H9 (cell line): ENCODE measurements at regions not wholly inside any gene's neighbourhood (a gene's known extent, or its start where the extent isn't known, plus 50 kb on each side); places are given as distances from the start of the nearest gene placed in this dataset.

Experiments used
- DNase-seq: peaks from one replicate; pipeline ENCODE4 v3.0.0-alpha.2; 2017
- H2AFZ ChIP-seq: one replicate; pipeline ENCODE4 v1.6.1; 2013; ENCODE audit warnings: mild to moderate bottlenecking, low read length, control low read depth, moderate library complexity
- H2AK5ac ChIP-seq: 2 replicates; pipeline ENCODE4 v1.6.1; 2013; ENCODE audit warnings: low read length, control low read depth, mixed read lengths; ENCODE audit not compliant: insufficient read length
- H2BK120ac ChIP-seq: one replicate; pipeline ENCODE4 v1.6.1; 2013; ENCODE audit warnings: low read depth, mild to moderate bottlenecking, low read length, control low read depth, inconsistent platforms; ENCODE audit not compliant: poor library complexity, severe bottlenecking
- H2BK12ac ChIP-seq: 2 replicates; pipeline ENCODE4 v1.6.1; 2013; ENCODE audit warnings: low read length, control low read depth, mixed read lengths, low read depth; ENCODE audit not compliant: insufficient read length
- H2BK15ac ChIP-seq: 2 replicates; pipeline ENCODE4 v1.6.1; 2013; ENCODE audit warnings: low read depth, low read length, control low read depth
- H2BK20ac ChIP-seq: one replicate; pipeline ENCODE4 v1.6.1; 2013; ENCODE audit warnings: low read depth, mild to moderate bottlenecking, low read length, control low read depth, inconsistent platforms; ENCODE audit not compliant: poor library complexity, severe bottlenecking
- H2BK5ac ChIP-seq: 2 replicates; pipeline ENCODE4 v1.6.1; 2013; ENCODE audit warnings: low read length, control low read depth, mixed read lengths; ENCODE audit not compliant: insufficient read length
- H3K14ac ChIP-seq: 2 replicates; pipeline ENCODE4 v1.6.1; 2013; ENCODE audit warnings: low read length, control low read depth; ENCODE audit not compliant: insufficient read depth
- H3K18ac ChIP-seq: 2 replicates; pipeline ENCODE4 v1.6.1; 2013; ENCODE audit warnings: low read depth, mild to moderate bottlenecking, mixed read lengths, low read length, control low read depth; ENCODE audit not compliant: insufficient read length
- H3K23ac ChIP-seq: 2 replicates; pipeline ENCODE4 v1.6.1; 2013; ENCODE audit warnings: low read length, control low read depth, mixed read lengths, low read depth; ENCODE audit not compliant: insufficient read length
- H3K23me2 ChIP-seq: 2 replicates; pipeline ENCODE4 v1.6.1; 2013; ENCODE audit warnings: low read depth, mild to moderate bottlenecking, mixed read lengths, low read length, control low read depth; ENCODE audit not compliant: insufficient read length, poor library complexity, severe bottlenecking
- H3K27ac ChIP-seq: 2 replicates; pipeline ENCODE4 v1.5.1; 2013; ENCODE audit warnings: low read length, control low read depth, mixed read lengths, low read depth; ENCODE audit not compliant: insufficient read length
- H3K27me3 ChIP-seq: 2 replicates; pipeline ENCODE4 v1.6.1; 2013; ENCODE audit warnings: low read length, control low read depth, inconsistent platforms; ENCODE audit not compliant: insufficient read depth
- H3K4ac ChIP-seq: 2 replicates; pipeline ENCODE4 v1.6.1; 2013; ENCODE audit warnings: low read depth, mild to moderate bottlenecking, control low read depth, inconsistent platforms, low read length, moderate library complexity
- H3K4me1 ChIP-seq: 2 replicates; pipeline ENCODE4 v1.6.1; 2013; ENCODE audit warnings: low read length, control low read depth, inconsistent platforms; ENCODE audit not compliant: insufficient read depth
- H3K4me2 ChIP-seq: 2 replicates; pipeline ENCODE4 v1.6.1; 2013; ENCODE audit warnings: low read length, control low read depth, mixed read lengths; ENCODE audit not compliant: insufficient read length, insufficient read depth
- H3K56ac ChIP-seq: 2 replicates; pipeline ENCODE4 v1.6.1; 2013; ENCODE audit warnings: low read depth, mild to moderate bottlenecking, mixed read lengths, low read length, control low read depth; ENCODE audit not compliant: insufficient read length
- H3K79me1 ChIP-seq: 2 replicates; pipeline ENCODE4 v1.6.1; 2013; ENCODE audit warnings: low read depth, mild to moderate bottlenecking, moderate library complexity, low read length, control low read depth, inconsistent platforms; ENCODE audit not compliant: insufficient read depth, poor library complexity, severe bottlenecking
- H3K79me2 ChIP-seq: 2 replicates; pipeline ENCODE4 v1.6.1; 2013; ENCODE audit warnings: low read length, control low read depth, inconsistent platforms; ENCODE audit not compliant: insufficient read depth
- H3K9ac ChIP-seq: 2 replicates; pipeline ENCODE4 v1.6.1; 2013; ENCODE audit warnings: low read length, control low read depth, mixed read lengths; ENCODE audit not compliant: insufficient read length; ENCODE audit errors: extremely low read depth
- H3K9me3 ChIP-seq: one replicate; pipeline ENCODE4 v1.6.1; 2013; ENCODE audit warnings: low read depth, low read length, inconsistent platforms; ENCODE audit not compliant: control insufficient read depth
- H3T11ph ChIP-seq: one replicate; pipeline ENCODE4 v1.6.1; 2013; ENCODE audit warnings: mild to moderate bottlenecking, low read length, control low read depth, inconsistent platforms
- H4K20me1 ChIP-seq: one replicate; pipeline ENCODE4 v1.6.1; 2013; ENCODE audit not compliant: control insufficient read depth, insufficient read length, insufficient read depth
- H4K5ac ChIP-seq: 2 replicates; pipeline ENCODE4 v1.6.1; 2013; ENCODE audit warnings: low read depth, mild to moderate bottlenecking, mixed read lengths, low read length, control low read depth; ENCODE audit not compliant: insufficient read length
- H4K8ac ChIP-seq: replicated peaks from 2 replicates; pipeline ENCODE4 v1.6.1; 2013; ENCODE audit warnings: low read length, control low read depth, mixed read lengths, low read depth; ENCODE audit not compliant: insufficient read length
- H4K91ac ChIP-seq: 2 replicates; pipeline ENCODE4 v1.6.1; 2013; ENCODE audit warnings: low read depth, mild to moderate bottlenecking, moderate library complexity, mixed read lengths, low read length, control low read depth; ENCODE audit not compliant: insufficient read length
- H3K27ac Mint-ChIP-seq, 3 experiments: 2 replicates in 2 of 3; 3 replicates in 1 of 3; pipeline ENCODE4 v1.8.0; 2020 to 2021; ENCODE audit warnings: mixed read lengths in 3 of 3, mild to moderate bottlenecking in 1 of 3, moderate library complexity in 1 of 3
- H3K27me3 Mint-ChIP-seq: 2 replicates; pipeline ENCODE4 v1.8.0; 2021; ENCODE audit warnings: low read depth, mild to moderate bottlenecking, moderate library complexity, mixed read lengths
- H3K36me3 Mint-ChIP-seq, 3 experiments: 2 replicates in 2 of 3; 3 replicates in 1 of 3; pipeline ENCODE4 v1.8.0; 2020 to 2021; ENCODE audit warnings: low read depth in 3 of 3, mixed read lengths in 3 of 3; ENCODE audit not compliant: insufficient read depth in 1 of 3
- H3K4me1 Mint-ChIP-seq, 2 experiments: 2 replicates each; pipeline ENCODE4 v1.8.0; 2020; ENCODE audit warnings: mixed read lengths in 2 of 2
- H3K4me3 Mint-ChIP-seq, 2 experiments: 2 replicates in 1 of 2; 3 replicates in 1 of 2; pipeline ENCODE4 v1.8.0; 2020 to 2021; ENCODE audit warnings: mild to moderate bottlenecking in 2 of 2, mixed read lengths in 2 of 2, moderate library complexity in 1 of 2
- H3K9me3 Mint-ChIP-seq, 2 experiments: 2 replicates in 1 of 2; 3 replicates in 1 of 2; pipeline ENCODE4 v1.8.0; 2020; ENCODE audit warnings: mild to moderate bottlenecking in 2 of 2, mixed read lengths in 2 of 2, moderate library complexity in 1 of 2
- CTCF ChIP-seq: fragments of 200-600 bp; sonication (generic); conservative IDR thresholded peaks from 3 replicates; pipeline ENCODE4 v1.8.0; 2021; ENCODE audit warnings: antibody characterized with exemption, mild to moderate bottlenecking
- WGBS: extraction: QIAGEN DNeasy Blood & Tissue Kit; methylation state at CpG from one replicate; pipeline ENCODE4 v1.1.7; 2013; ENCODE audit warnings: missing lambda C conversion rate, low lambda C conversion rate, mixed read lengths; ENCODE audit not compliant: insufficient read length; ENCODE audit errors: extremely low coverage; 5-methylcytosine and 5-hydroxymethylcytosine counted together

- no peaks in the 10 kb centered on the region for H3K9me3 ChIP-seq
- no peak overlapping the region for H3K4ac ChIP-seq
- H3T11ph ChIP-seq = no peak overlapping the region
- DNase-seq = no peak
- peaks cover 2 to 4% of the 10 kb centered on the region in 2 experiments; a peak in 2 of 4 replicates for H3K4me1 Mint-ChIP-seq
- H4K20me1 ChIP-seq = no peaks in the 10 kb centered on the region
- H2BK15ac ChIP-seq = no peak overlapping the region
- no peak overlapping the region for H3K4me2 ChIP-seq
- H3K27ac ChIP-seq = no peak overlapping the region
- no peak overlapping the region for H3K27ac Mint-ChIP-seq
- H4K8ac ChIP-seq = no peak overlapping the region
- H3K9me3 Mint-ChIP-seq = peaks cover 2% of the 10 kb centered on the region in 2 experiments; a peak in 2 of 5 replicates
- no peak overlapping the region for H2BK120ac ChIP-seq
- no peak overlapping the region for H2BK20ac ChIP-seq
- TF ChIP-seq CTCF = no peak
- H3K18ac ChIP-seq = no peak overlapping the region
- H3K36me3 Mint-ChIP-seq = no peaks in the 10 kb centered on the region
- H2AK5ac ChIP-seq = no peak overlapping the region
- H3K56ac ChIP-seq = no peak overlapping the region
- no peak overlapping the region for H2BK12ac ChIP-seq
- no peaks in the 10 kb centered on the region for H3K79me1 ChIP-seq
- H4K91ac ChIP-seq = no peak overlapping the region
- WGBS = no CpG with 5 or more reads among the region's 5 CpGs
- H3K27me3 Mint-ChIP-seq = no peaks in the 10 kb centered on the region
- no peaks in the 10 kb centered on the region for H3K27me3 ChIP-seq
- no peak overlapping the region for H2BK5ac ChIP-seq
- H3K4me1 ChIP-seq = no peaks in the 10 kb centered on the region
- no peaks in the 10 kb centered on the region for H3K23me2 ChIP-seq
- no peak overlapping the region for H3K9ac ChIP-seq
- H3K4me3 Mint-ChIP-seq = no peak overlapping the region
- no peak overlapping the region for H3K23ac ChIP-seq
- no peaks in the 10 kb centered on the region for H3K79me2 ChIP-seq
- H3K14ac ChIP-seq = no peak overlapping the region
- H4K5ac ChIP-seq = no peak overlapping the region
- H2AFZ ChIP-seq = no peak overlapping the region
These were observed 99.3 kb upstream of the USP47 start for GRCh38 chr11:11742486-11742885.
